ENCODE measurements at regions not wholly inside any gene's neighbourhood (a gene's known extent, or its start where the extent isn't known, plus 50 kb on each side); places are given as distances from the start of the nearest gene placed in this dataset.

- H3K36me3 Mint-ChIP-seq (ENCODE audit: low read depth): no peaks in the 10 kb centered on the region
- no peak for TF ChIP-seq CTCF (IDR thresholded peaks at IDR 0.05)
- no peak overlapping the region for H3K27ac Mint-ChIP-seq
- H3K9me3 Mint-ChIP-seq: no peaks in the 10 kb centered on the region
- peaks cover 45% of the 10 kb centered on the region for H3K4me1 Mint-ChIP-seq (ENCODE audit: low read depth)
- H3K27me3 Mint-ChIP-seq (ENCODE audit: insufficient read depth): no peaks in the 10 kb centered on the region
- H3K4me3 Mint-ChIP-seq: no peak overlapping the region
- no peak for DNase-seq
Observed at GRCh38 chr16:64149756-64150155, 972.1 kb downstream of the CDH11 start.

- Mint-ChIP-seq H3K9me3 (no peaks in the 10 kb centered on the region), H3K4me3 (no peak overlapping the region), H3K4me1 (ENCODE audit: low read depth) (peaks cover 43% of the 10 kb centered on the region), H3K27ac (no peak overlapping the region), H3K27me3 (ENCODE audit: insufficient read depth) (no peaks in the 10 kb centered on the region), H3K36me3 (ENCODE audit: low read depth) (no peaks in the 10 kb centered on the region)
- no peak for DNase-seq
- no peak for TF ChIP-seq CTCF (IDR thresholded peaks at IDR 0.05)
Observed at GRCh38 chr16:64148356-64148755, 973.5 kb downstream of the CDH11 start.

DNA sequence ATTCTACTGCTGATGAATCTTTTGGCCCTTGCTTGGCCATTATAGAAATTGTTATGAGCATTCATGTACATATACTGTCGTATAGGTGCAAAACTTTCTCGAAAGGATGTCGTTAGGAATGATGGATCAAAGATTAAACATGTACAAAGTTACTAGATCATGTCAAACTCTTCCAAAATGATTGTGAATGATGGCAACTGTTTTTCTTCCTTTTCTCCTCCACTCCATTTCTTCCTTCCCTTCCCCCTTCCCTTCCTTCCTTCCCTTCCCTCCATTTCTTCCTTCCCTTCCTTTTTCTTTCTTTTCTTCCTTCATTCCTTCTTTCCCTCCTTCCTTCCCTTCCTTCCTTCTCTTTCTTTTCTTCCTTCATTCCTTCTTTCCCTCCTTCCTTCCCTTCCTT, 973.9 kb downstream of the CDH11 start:
- Mint-ChIP-seq H3K27ac (no peak overlapping the region), H3K36me3 (ENCODE audit: low read depth) (no peaks in the 10 kb centered on the region), H3K4me1 (ENCODE audit: low read depth) (peaks cover 39% of the 10 kb centered on the region), H3K27me3 (ENCODE audit: insufficient read depth) (no peaks in the 10 kb centered on the region), H3K9me3 (no peaks in the 10 kb centered on the region), H3K4me3 (no peak overlapping the region)
- no peak for TF ChIP-seq CTCF (IDR thresholded peaks at IDR 0.05)
- no peak for DNase-seq

GRCh38 chr16:64144617-64145016, 977.2 kb downstream of the CDH11 start:
- Mint-ChIP-seq H3K9me3 (no peaks in the 10 kb centered on the region), H3K27ac (no peak overlapping the region; the same call in 1 of the 2 replicates), H3K27me3 (ENCODE audit: insufficient read depth) (no peaks in the 10 kb centered on the region), H3K4me1 (ENCODE audit: low read depth) (peaks cover 17% of the 10 kb centered on the region), H3K4me3 (no peak overlapping the region), H3K36me3 (ENCODE audit: low read depth) (no peaks in the 10 kb centered on the region)
- peak; percentile 16 for DNase-seq
- no peak for TF ChIP-seq CTCF (IDR thresholded peaks at IDR 0.05)

- no peaks in the 10 kb centered on the region for H3K27me3 Mint-ChIP-seq (ENCODE audit: insufficient read depth)
- H3K9me3 Mint-ChIP-seq: no peaks in the 10 kb centered on the region
- H3K4me1 Mint-ChIP-seq (ENCODE audit: low read depth): no peaks in the 10 kb centered on the region
- no peak for DNase-seq
- TF ChIP-seq CTCF (IDR thresholded peaks at IDR 0.05): no peak
- no peak overlapping the region for H3K27ac Mint-ChIP-seq
- H3K4me3 Mint-ChIP-seq: no peak overlapping the region
- no peaks in the 10 kb centered on the region for H3K36me3 Mint-ChIP-seq (ENCODE audit: low read depth)
Observed at GRCh38 chr16:64138621-64139020, 983.2 kb downstream of the CDH11 start.

GRCh38 chr16:64138006-64138405, 983.9 kb downstream of the CDH11 start:
- Mint-ChIP-seq H3K27me3 (ENCODE audit: insufficient read depth) (peaks cover 2% of the 10 kb centered on the region; the same call in 1 of the 2 replicates), H3K4me1 (ENCODE audit: low read depth) (no peaks in the 10 kb centered on the region), H3K9me3 (no peaks in the 10 kb centered on the region), H3K4me3 (no peak overlapping the region), H3K36me3 (ENCODE audit: low read depth) (no peaks in the 10 kb centered on the region), H3K27ac (no peak overlapping the region)
- no peak for TF ChIP-seq CTCF (IDR thresholded peaks at IDR 0.05)
- no peak for DNase-seq

Data from HFFc6 (cell line).